NCI-H526 (cell line): ENCODE measurements at regions not wholly inside any gene's neighbourhood (a gene's known extent, or its start where the extent isn't known, plus 50 kb on each side); places are given as distances from the start of the nearest gene placed in this dataset.

Experiments
- DNase-seq, 2 experiments: peaks; one replicate each; lab custom pipeline; 2025; lab: John Stamatoyannopoulos, UW

GRCh38 chr5:29697278-29697677 lies 1496.2 kb upstream of the CDH6 start:
- no peak for DNase-seq

GRCh38 chr5:29672678-29673077 lies 1520.8 kb upstream of the CDH6 start:
- no peak for DNase-seq

- DNase-seq: no peak
Measured at GRCh38 chr5:29662876-29663275, 1530.6 kb upstream of the CDH6 start.

DNA sequence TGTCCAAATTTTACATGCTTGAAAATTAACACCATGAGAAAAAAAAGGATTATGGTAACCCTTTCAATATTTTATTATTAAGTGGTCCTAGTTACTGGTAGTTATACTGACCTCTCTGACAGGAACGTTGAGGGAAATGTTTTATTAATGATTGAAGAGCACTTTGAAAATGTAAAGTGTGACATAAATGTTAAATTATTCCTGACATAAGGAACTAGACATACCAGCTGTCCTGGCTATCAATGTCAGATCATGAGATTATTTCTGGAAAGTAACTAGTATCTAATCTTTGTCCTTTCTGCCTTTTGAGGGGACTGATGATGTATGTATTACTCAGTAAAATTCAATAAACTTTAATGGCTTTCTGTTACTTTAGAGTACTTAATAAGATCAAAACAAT lies 1538.5 kb upstream of the CDH6 start:
- no peak for DNase-seq

DNA sequence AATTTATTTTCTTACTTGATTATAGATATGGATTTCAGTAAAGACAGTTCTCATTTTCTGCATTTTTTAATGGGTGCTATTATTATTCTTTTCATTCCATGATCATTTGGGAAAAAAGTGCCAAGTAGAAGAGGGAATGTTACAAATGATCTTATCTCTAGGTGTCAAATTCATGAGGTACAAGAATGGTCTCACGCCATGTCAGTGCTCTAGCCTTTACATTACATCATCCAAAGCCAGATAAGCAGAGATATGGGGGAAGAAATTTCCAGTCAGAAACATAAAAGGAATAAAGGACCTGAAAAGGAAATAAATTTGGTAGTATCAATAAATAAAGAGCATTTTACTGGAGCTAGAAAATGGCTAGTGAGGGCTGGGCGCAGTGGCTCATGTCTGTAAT lies 1544.2 kb upstream of the CDH6 start:
- DNase-seq: no peak

DNA sequence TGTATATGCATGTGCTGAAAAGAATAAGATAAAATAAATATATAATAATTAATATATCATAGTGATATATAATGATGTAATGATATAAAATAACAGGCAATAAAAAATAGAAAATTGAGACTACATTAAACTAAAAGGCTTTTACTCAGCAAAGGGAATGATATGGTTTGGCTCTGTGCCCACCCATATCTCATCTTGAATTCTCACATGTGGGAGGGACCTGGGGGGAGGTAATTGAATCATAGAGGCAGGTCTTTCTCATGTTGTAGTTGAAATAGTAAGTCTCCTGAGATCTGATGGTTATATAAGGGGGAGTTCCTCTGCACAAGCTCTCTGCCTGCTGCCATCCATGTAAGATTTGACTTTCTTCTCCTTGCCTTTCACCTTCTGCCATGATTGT lies 1550.9 kb upstream of the CDH6 start:
- DNase-seq: no peak

- DNase-seq: no peak
Measured at GRCh38 chr5:29614206-29614605, 1579.3 kb upstream of the CDH6 start.

GRCh38 chr5:29588236-29588635 lies 1605.2 kb upstream of the CDH6 start:
- DNase-seq: no peak

- DNase-seq: no peak
Measured at GRCh38 chr5:29587832-29588231, 1605.7 kb upstream of the CDH6 start.

DNA sequence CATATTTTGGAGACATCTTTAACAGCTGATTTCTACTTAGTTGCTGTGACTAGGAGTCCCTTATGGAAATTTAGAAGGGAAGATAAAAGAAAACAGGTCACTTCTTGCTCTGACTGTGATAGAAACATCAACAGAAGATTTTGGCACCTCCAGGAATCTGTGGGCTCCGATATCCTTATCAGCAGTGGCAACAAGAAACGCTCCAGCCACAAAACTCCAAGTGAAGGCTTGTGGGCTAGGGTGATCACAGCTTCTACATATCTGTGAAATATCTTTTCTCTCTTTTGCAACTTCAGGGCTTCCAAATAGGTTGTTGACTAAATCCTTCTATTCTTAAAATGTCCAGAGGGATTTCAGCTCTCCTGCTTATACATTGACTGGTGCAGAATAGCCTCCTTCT lies 1625.5 kb upstream of the CDH6 start:
- DNase-seq: no peak

DNA sequence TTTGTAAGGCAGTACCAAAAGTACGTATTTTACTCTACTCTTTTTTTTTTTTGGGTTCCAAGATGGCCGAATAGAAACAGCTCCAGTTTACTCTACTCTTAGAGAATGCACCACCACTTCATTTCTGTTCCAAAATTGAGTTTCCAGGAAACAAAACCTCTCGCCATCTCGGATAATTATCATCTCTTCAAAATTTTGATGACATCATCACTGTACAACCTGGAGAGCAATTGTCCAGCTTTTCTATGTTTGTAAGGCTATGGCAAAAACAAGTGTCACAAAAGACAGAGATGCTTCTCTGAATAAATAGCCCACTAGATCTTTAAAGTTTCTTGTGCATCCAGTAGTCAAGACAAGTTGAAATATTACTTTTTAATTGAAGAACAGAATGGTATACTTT lies 1631.9 kb upstream of the CDH6 start:
- no peak for DNase-seq

DNA sequence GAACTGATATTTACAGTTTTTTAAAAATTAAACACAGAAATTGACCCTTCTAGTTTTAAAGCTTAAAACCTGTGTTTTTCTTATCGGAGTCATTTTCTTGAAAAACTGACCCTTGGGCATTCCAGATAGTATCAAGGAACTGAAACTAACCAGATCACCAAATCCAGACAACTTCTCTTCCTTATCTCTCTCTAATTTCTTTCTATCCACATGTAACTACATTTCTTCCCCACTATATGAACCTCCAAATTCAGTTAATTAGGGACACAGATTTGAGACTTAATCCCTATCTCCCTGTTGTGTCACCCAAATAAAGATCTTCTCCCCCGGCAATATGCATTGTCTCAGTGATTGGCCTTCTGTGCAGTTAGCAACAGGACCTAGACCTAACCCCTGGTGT lies 1643.0 kb upstream of the CDH6 start:
- DNase-seq: no peak

DNA sequence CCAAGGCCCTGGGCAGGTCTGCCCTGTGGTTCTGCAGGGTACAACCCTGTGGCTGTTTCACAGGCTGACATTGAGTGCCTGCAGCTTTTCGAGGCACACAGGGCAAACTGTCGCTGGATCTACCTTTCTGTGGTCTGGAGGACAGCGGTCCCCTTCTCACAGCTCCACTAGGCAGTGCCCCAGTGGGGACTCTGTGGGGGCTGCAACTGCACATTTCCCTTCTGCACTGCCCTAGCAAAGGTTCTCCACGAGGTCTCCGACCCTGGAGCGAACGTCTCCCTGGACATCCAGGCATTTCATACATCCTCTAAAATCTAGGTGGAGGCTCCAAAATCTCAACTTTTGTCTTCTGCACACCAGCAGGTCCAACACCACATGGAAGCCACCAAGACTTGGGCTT lies 1645.2 kb upstream of the CDH6 start:
- DNase-seq: no peak

GRCh38 chr5:29547236-29547865 lies 1646.1 kb upstream of the CDH6 start:
- DNase-seq: no peak

- DNase-seq: no peak
Measured at GRCh38 chr5:29543501-29543900, 1650.0 kb upstream of the CDH6 start.

GRCh38 chr5:29524227-29524626 lies 1669.3 kb upstream of the CDH6 start:
- DNase-seq: no peak

DNA sequence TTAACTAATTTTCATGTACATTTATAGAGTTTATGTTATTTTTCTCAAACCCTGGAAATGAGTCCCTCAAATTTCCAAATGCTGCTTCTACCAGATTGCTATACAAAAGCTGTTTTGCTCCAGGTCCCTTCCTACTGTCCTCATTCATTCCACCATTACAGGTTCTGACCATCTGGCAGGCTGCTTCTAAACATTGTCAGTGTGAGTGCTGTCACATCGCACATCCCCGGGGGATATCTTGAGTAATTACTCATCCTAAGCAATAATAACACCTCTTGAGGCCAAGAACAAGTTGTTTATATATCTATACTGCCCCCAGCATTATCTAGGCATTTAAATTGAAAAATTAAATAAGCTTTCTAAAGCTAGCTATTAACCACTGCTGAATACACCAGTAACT lies 1675.3 kb upstream of the CDH6 start:
- no peak for DNase-seq

DNA sequence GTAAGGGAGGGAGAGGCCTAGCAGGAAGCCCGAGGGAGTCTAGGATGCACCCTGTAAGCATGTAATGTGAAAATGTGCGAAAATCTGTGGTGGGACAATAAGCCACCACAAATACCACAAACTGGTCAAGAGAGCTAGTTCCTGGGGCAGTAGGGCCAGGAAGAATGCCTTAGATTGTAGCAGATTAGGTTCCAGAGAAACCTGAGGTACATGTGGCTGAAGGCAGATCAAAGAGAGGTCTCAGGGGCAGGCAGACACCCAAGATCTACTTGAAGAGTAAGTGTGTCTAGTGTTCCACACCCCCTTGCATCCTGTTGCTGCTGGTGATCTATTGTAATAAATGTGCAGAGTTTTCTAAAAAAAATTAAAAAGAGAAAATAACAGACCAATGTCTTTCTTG lies 1677.3 kb upstream of the CDH6 start:
- DNase-seq: no peak

- no peak for DNase-seq
Measured at GRCh38 chr5:29508131-29508530, 1685.4 kb upstream of the CDH6 start.

DNA sequence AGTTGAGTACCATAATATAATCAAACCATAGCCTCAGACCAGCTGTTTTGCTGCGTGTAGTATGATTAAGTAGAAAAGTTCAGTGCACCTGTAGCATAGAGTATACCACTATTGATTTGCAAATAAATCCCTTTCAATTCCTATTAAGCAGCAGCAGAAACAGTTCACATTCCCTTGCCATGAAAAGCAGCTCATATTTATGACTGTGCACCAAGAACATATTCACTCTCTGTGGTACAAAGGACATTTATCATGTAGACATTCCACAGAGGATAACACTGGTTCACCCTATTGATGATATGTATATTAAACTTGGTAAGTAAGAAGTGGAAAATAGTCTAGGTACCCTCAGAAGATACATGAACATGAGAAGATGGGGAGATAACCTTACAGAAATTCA lies 1689.1 kb upstream of the CDH6 start:
- no peak for DNase-seq

DNA sequence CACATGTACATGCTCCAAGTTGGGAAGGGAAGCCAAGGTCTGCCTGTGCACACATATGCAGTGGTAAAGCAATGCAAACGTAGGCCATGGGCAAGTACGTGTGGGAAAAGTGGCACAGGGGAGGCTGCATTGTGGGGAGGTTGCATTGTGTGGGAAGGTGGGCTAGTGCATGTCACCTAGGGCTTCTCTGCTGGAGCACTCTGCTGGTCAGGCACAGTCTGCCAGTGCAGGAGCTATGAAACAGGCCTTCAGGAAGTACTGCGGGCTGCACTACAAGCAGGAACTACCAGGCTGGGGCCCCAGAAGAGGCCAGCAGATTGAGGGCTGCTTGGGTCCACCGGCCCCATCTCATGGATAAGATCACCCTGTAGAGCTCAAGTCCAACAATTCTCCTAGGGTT lies 1694.6 kb upstream of the CDH6 start:
- DNase-seq: no peak

- no peak for DNase-seq
Measured at GRCh38 chr5:29498412-29498811, 1695.1 kb upstream of the CDH6 start.

GRCh38 chr5:29485333-29485732 lies 1708.2 kb upstream of the CDH6 start:
- DNase-seq: no peak

DNA sequence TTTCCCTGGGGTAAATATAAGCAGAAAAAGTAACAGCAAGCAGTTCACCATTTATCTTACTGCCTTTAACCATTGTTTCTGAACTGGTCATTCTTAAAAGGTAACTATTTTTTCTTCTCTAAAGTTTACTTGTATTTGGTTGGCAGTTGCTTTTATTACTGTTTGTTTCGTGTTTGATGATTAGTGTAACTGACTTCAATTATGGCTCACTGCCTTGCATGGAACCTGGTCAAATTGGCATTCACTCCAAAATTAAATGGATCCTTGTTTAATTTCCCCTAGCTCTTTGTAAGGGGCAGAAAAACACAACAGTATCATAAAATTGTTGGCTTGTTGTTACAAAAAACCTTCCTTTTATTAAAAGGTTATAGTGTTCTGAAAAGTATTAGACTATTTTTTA lies 1723.9 kb upstream of the CDH6 start:
- DNase-seq: no peak

DNA sequence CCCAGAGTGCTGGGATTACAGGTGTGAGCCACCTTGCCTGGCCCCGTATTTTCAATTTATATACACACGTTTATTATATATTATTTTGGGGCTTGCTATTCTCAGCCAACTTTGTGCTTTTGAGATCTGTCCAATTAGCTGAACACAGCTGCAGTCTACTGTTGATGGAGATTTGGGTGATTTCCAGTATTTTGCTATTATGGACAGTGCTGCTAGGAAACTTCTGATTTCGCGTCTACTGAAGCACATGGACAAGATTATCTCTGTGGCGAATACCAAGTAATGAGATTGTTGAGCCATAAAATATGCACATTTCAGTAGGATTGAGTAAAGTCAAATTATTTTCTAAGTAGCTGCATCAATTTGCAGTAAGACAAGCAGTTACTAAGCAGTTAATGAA lies 1731.2 kb upstream of the CDH6 start:
- DNase-seq: no peak
